HCT116 (cell line): ENCODE measurements at regions not wholly inside any gene's neighbourhood (a gene's known extent, or its start where the extent isn't known, plus 50 kb on each side); places are given as distances from the start of the nearest gene placed in this dataset.

Source experiments
- CEBPB ChIP-seq: IDR thresholded peaks from 2 replicates; pipeline ENCODE4 v1.6.1; 2012; ENCODE audit warnings: low read depth
- CTCF ChIP-seq, 3 experiments: fragments of 200-600 bp in 1 of 3; sonication (generic) in 1 of 3; IDR thresholded peaks in 2 of 3; conservative IDR thresholded peaks in 1 of 3; 2 replicates each; pipeline ENCODE4 v1.5.1; 2012 to 2017; ENCODE audit warnings: low read depth in 2 of 3, low read length in 2 of 3, antibody characterized with exemption in 1 of 3, borderline replicate concordance in 1 of 3, control low read depth in 1 of 3, mild to moderate bottlenecking in 1 of 3, mixed read lengths in 1 of 3, mixed run types in 1 of 3, moderate library complexity in 1 of 3; ENCODE audit not compliant: insufficient read depth in 1 of 3
- EZH2 ChIP-seq: fragments of 200-600 bp; sonication (generic); IDR thresholded peaks from 2 replicates; pipeline ENCODE4 v1.6.1; 2017; ENCODE audit warnings: antibody characterized with exemption, mixed run types
- EZH2phosphoT487 ChIP-seq: fragments of 200-600 bp; IDR thresholded peaks from 2 replicates; pipeline ENCODE4 v1.6.1; 2018; ENCODE audit warnings: antibody characterized with exemption, borderline replicate concordance
- RAD21 ChIP-seq: IDR thresholded peaks from 2 replicates; pipeline ENCODE4 v1.6.1; 2012; ENCODE audit warnings: low read depth, mild to moderate bottlenecking
- REST ChIP-seq: IDR thresholded peaks from 2 replicates; pipeline ENCODE4 v1.6.1; 2012; ENCODE audit warnings: low read depth
- YY1 ChIP-seq: IDR thresholded peaks from 2 replicates; pipeline ENCODE4 v1.6.1; 2011; ENCODE audit warnings: low read length, low read depth, moderate library complexity, mild to moderate bottlenecking; ENCODE audit not compliant: insufficient replicate concordance; ENCODE audit errors: extremely low read depth

- no peak for TF ChIP-seq CTCF (IDR thresholded peaks at IDR 0.05 in 2 of 3, conservative IDR thresholded peaks at IDR 0.05 in 1 of 3; ENCODE audit: borderline replicate concordance in 1 of 3, insufficient read depth in 1 of 3, low read depth in 2 of 3, low read length in 2 of 3)
- no peak for TF ChIP-seq RAD21
- no peak for TF ChIP-seq YY1
- TF ChIP-seq REST, result no peak
- no peak for TF ChIP-seq CEBPB
- no peak for TF ChIP-seq EZH2
- TF ChIP-seq EZH2phosphoT487, result no peak
These were observed 65.8 kb upstream of the ELMO1 start for GRCh38 chr7:37514497-37514896.
